ENCODE measurements at regions not wholly inside any gene's neighbourhood (a gene's known extent, or its start where the extent isn't known, plus 50 kb on each side); places are given as distances from the start of the nearest gene placed in this dataset.

GRCh38 chr15:95894407-95894956, 436.0 kb upstream of the NR2F2 start:
- H3K9me3 ChIP-seq (ENCODE audit: insufficient read depth in 2 of 2, low read depth in 1 of 2, low read length in 1 of 2), result no peaks in the 10 kb centered on the region
- H4K91ac ChIP-seq (replicated peaks; ENCODE audit: insufficient read length, low read length), result no peak overlapping the region
- H3K4me2 ChIP-seq (ENCODE audit: insufficient read depth in 1 of 2, low read depth in 2 of 2, low read length in 2 of 2), result no peak overlapping the region
- H3K4me1 ChIP-seq (replicated peaks in 1 of 4; ENCODE audit: control insufficient read depth in 3 of 4, insufficient read depth in 4 of 4, low read length in 3 of 4), result no peaks in the 10 kb centered on the region
- H3K27me3 ChIP-seq (replicated peaks in 1 of 4; ENCODE audit: control insufficient read depth in 3 of 4, extremely low read depth in 1 of 4, insufficient read depth in 3 of 4, low read length in 3 of 4), result peaks cover 0 to 1% (median 0%) of the 10 kb centered on the region in 4 experiments; a peak in 1 of 7 replicates
- H2AK5ac ChIP-seq (ENCODE audit: low read depth, low read length), result no peak overlapping the region
- no peak overlapping the region for H3K4ac ChIP-seq (replicated peaks; ENCODE audit: insufficient read length, low read depth, low read length)
- no peaks in the 10 kb centered on the region for H3K36me3 ChIP-seq (ENCODE audit: control insufficient read depth in 2 of 4, insufficient read depth in 4 of 4, low read length in 3 of 4)
- no peak overlapping the region for H2BK5ac ChIP-seq (ENCODE audit: low read depth, low read length)
- 82% methylated on average over 2 of the region's 2 CpGs; no CpG with 5 or more reads in 1 of the 2 experiments for WGBS, 2 experiments (ENCODE audit: extremely low coverage in 1 of 2, insufficient coverage in 1 of 2, insufficient read length in 1 of 2, insufficient replicate concordance in 2 of 2, low coverage in 1 of 2, low lambda C conversion rate in 2 of 2, missing lambda C conversion rate in 1 of 2)
- DNase-seq (ENCODE audit: low read depth in 1 of 2, low spot score in 2 of 2) (no peak), FAIRE-seq (no peak)
- H2BK120ac ChIP-seq (replicated peaks; ENCODE audit: low read depth, low read length), result no peak overlapping the region
- H3K14ac ChIP-seq (ENCODE audit: insufficient read length), result no peak overlapping the region
- H3K79me1 ChIP-seq (ENCODE audit: low read depth, low read length), result no peaks in the 10 kb centered on the region
- H2BK20ac ChIP-seq (ENCODE audit: low read length), result no peak overlapping the region
- H3K56ac ChIP-seq (replicated peaks; ENCODE audit: insufficient read length, low read depth, low read length), result no peak overlapping the region
- no peak overlapping the region for H4K8ac ChIP-seq (ENCODE audit: extremely low read depth, insufficient read depth, low read length)
- no peak overlapping the region for H3K4me3 ChIP-seq (ENCODE audit: extremely low read depth in 1 of 4, insufficient read depth in 2 of 4, low read depth in 3 of 4, low read length in 4 of 4)
- no peak overlapping the region for H3K27ac ChIP-seq (ENCODE audit: low read depth, low read length)
- POLR2A ChIA-PET (ENCODE audit: partially characterized antibody), result interaction anchor here (0.6 kb wide), 1 partner anchor 20 kb away, joined by 3 read pairs; no protein-coding TSS in a partner anchor
- no peak overlapping the region for H3K23ac ChIP-seq (ENCODE audit: insufficient read length)
- no peaks in the 10 kb centered on the region for H4K20me1 ChIP-seq (replicated peaks in 1 of 2; ENCODE audit: control insufficient read depth in 1 of 2, insufficient read depth in 2 of 2, low read length in 2 of 2)
- H3K9ac ChIP-seq (replicated peaks in 1 of 4; ENCODE audit: extremely low read depth in 1 of 4, low read depth in 3 of 4, low read length in 3 of 4), result no peak overlapping the region
- no peaks in the 10 kb centered on the region for H3K79me2 ChIP-seq (ENCODE audit: control insufficient read depth in 1 of 2, insufficient read depth in 2 of 2, low read length in 2 of 2)
- no peak overlapping the region for H2BK15ac ChIP-seq (ENCODE audit: low read length)
- no peaks in the 10 kb centered on the region for H3K23me2 ChIP-seq (ENCODE audit: low read depth, low read length)
- H4K5ac ChIP-seq (ENCODE audit: insufficient read length, low read depth, low read length), result no peak overlapping the region
- H3K18ac ChIP-seq (ENCODE audit: extremely low read depth, low read length), result no peak overlapping the region
- H2BK12ac ChIP-seq (ENCODE audit: low read depth, low read length), result no peak overlapping the region
- CTCF ChIA-PET (ENCODE audit: partially characterized antibody), result interaction anchor here (0.7 kb wide), 1 partner anchor 305 kb away, joined by 3 read pairs; no protein-coding TSS in a partner anchor
- H2AFZ ChIP-seq (ENCODE audit: low read length), result no peak overlapping the region
- TF ChIP-seq SIX5 (IDR thresholded peaks at IDR 0.05; ENCODE audit: low read depth, low read length), result no peak
- no peak for TF ChIP-seq ZNF274 (IDR thresholded peaks at IDR 0.05; ENCODE audit: borderline replicate concordance, extremely low read depth, low read length)
- TF ChIP-seq ATF3 (IDR thresholded peaks at IDR 0.05; ENCODE audit: insufficient read depth, low read depth, low read length), result no peak
- no peak for TF ChIP-seq SIN3A (conservative IDR thresholded peaks at IDR 0.05 in 1 of 2, IDR thresholded peaks at IDR 0.05 in 1 of 2; ENCODE audit: low read depth in 1 of 2, low read length in 2 of 2)
- no peak for TF ChIP-seq EP300 (IDR thresholded peaks at IDR 0.05; ENCODE audit: borderline replicate concordance in 1 of 2, low read depth in 2 of 2, low read length in 2 of 2)
- no peak for TF ChIP-seq GABPA (IDR thresholded peaks at IDR 0.05; ENCODE audit: borderline replicate concordance, insufficient read depth, low read length)
- TF ChIP-seq POU5F1 (IDR thresholded peaks at IDR 0.05; ENCODE audit: low read depth, low read length), result no peak
- TF ChIP-seq RBBP5 (IDR thresholded peaks at IDR 0.05; ENCODE audit: borderline replicate concordance, low read depth, low read length), result no peak
- no peak for TF ChIP-seq BCL11A (IDR thresholded peaks at IDR 0.05; ENCODE audit: low read depth in 2 of 2, low read length in 2 of 2)
- no peak for TF ChIP-seq SIRT6 (IDR thresholded peaks at IDR 0.05; ENCODE audit: low read length)
- TF ChIP-seq SAP30 (IDR thresholded peaks at IDR 0.05; ENCODE audit: insufficient read depth, insufficient replicate concordance, low read length), result no peak
- TF ChIP-seq CREB1 (IDR thresholded peaks at IDR 0.05), result no peak
- TF ChIP-seq NANOG (IDR thresholded peaks at IDR 0.05; ENCODE audit: insufficient read depth, low read depth, low read length, poor library complexity, severe bottlenecking), result no peak

Data from H1 (cell line).